GM23338 (cell line): ENCODE measurements at regions not wholly inside any gene's neighbourhood (a gene's known extent, or its start where the extent isn't known, plus 50 kb on each side); places are given as distances from the start of the nearest gene placed in this dataset.
A peak's percentile ranks its signal among the peaks of the same experiment; 100 is the strongest.

Source experiments
- ATAC-seq: fragments of 200-7000 bp; cut with Tn5 transposase; 3 replicates; pipeline ENCODE4 v1.9.1; 2020
- DNase-seq: peaks from one replicate; pipeline ENCODE4 v3.0.0-alpha.2; 2015; ENCODE audit warnings: low spot score
- H2AFZ ChIP-seq: fragments of 200-600 bp; sonication (generic); 2 replicates; pipeline ENCODE4 v1.8.0; 2016; ENCODE audit warnings: antibody characterized with exemption, mild to moderate bottlenecking, moderate library complexity
- H3F3A ChIP-seq: fragments of 200-600 bp; sonication (generic); replicated peaks from 2 replicates; pipeline ENCODE4 v1.8.0; 2017; ENCODE audit warnings: antibody characterized with exemption, mixed run types, low read depth
- H3K27ac ChIP-seq: fragments of 200-600 bp; sonication (generic); 2 replicates; pipeline ENCODE4 v1.6.1; 2016; ENCODE audit warnings: low read depth
- H3K27me3 ChIP-seq: fragments of 200-600 bp; sonication (generic); 2 replicates; pipeline ENCODE4 v1.8.0; 2016; ENCODE audit warnings: mild to moderate bottlenecking, mixed run types, moderate library complexity; ENCODE audit not compliant: insufficient read depth
- H3K36me3 ChIP-seq: fragments of 200-600 bp; sonication (generic); 2 replicates; pipeline ENCODE4 v1.8.0; 2016; ENCODE audit warnings: mild to moderate bottlenecking; ENCODE audit not compliant: insufficient read depth
- H3K4me1 ChIP-seq: fragments of 200-600 bp; sonication (generic); 2 replicates; pipeline ENCODE4 v1.8.0; 2016; ENCODE audit warnings: mild to moderate bottlenecking, moderate library complexity; ENCODE audit not compliant: insufficient read depth
- H3K4me2 ChIP-seq: fragments of 200-600 bp; sonication (generic); 2 replicates; pipeline ENCODE4 v1.7.1; 2017; ENCODE audit warnings: mixed run types
- H3K4me3 ChIP-seq: fragments of 200-600 bp; sonication (generic); 2 replicates; pipeline ENCODE4 v1.6.1; 2016; ENCODE audit warnings: mixed run types
- H3K79me2 ChIP-seq: fragments of 200-600 bp; sonication (generic); replicated peaks from 2 replicates; pipeline ENCODE4 v1.8.0; 2017; ENCODE audit warnings: mild to moderate bottlenecking; ENCODE audit not compliant: insufficient read depth
- H3K9me2 ChIP-seq: fragments of 200-600 bp; sonication (generic); 2 replicates; pipeline ENCODE4 v1.8.0; 2017; ENCODE audit not compliant: insufficient read depth
- H4K20me1 ChIP-seq: fragments of 200-600 bp; sonication (generic); replicated peaks from 2 replicates; pipeline ENCODE4 v1.8.0; 2017; ENCODE audit warnings: mild to moderate bottlenecking; ENCODE audit not compliant: insufficient read depth
- H3K27ac Mint-ChIP-seq: 2 replicates; pipeline ENCODE4 v1.8.0; 2020; ENCODE audit warnings: inconsistent platforms, mild to moderate bottlenecking, moderate library complexity, mixed read lengths
- H3K27me3 Mint-ChIP-seq: 3 replicates; pipeline ENCODE4 v1.8.0; 2022; ENCODE audit warnings: low read depth, mild to moderate bottlenecking, moderate library complexity, mixed read lengths, inconsistent platforms; ENCODE audit not compliant: insufficient read depth, poor library complexity
- H3K36me3 Mint-ChIP-seq: 3 replicates; pipeline ENCODE4 v1.8.0; 2021; ENCODE audit warnings: low read depth, mild to moderate bottlenecking, inconsistent platforms, moderate library complexity, mixed read lengths
- H3K4me1 Mint-ChIP-seq: 3 replicates; pipeline ENCODE4 v1.8.0; 2020; ENCODE audit warnings: mild to moderate bottlenecking, inconsistent platforms, mixed read lengths
- H3K4me3 Mint-ChIP-seq: 3 replicates; pipeline ENCODE4 v1.8.0; 2021; ENCODE audit warnings: moderate library complexity, mild to moderate bottlenecking, inconsistent platforms, mixed read lengths
- H3K9me3 Mint-ChIP-seq: 3 replicates; pipeline ENCODE4 v1.8.0; 2020; ENCODE audit warnings: moderate library complexity, mild to moderate bottlenecking, inconsistent platforms, mixed read lengths
- CREB1 ChIP-seq: fragments of 250-450 bp; sonication (Bioruptor Pico); IDR thresholded peaks from 2 replicates; pipeline ENCODE4 v1.5.0; 2020; ENCODE audit warnings: low read depth, mild to moderate bottlenecking, moderate library complexity
- ETS1 ChIP-seq: IDR thresholded peaks from 2 replicates; pipeline ENCODE4 v1.6.1; 2016; ENCODE audit warnings: antibody characterized with exemption
- EZH2 ChIP-seq: fragments of 200-600 bp; sonication (generic); IDR thresholded peaks from one replicate; pipeline ENCODE4 v1.8.0; 2017; ENCODE audit warnings: antibody characterized with exemption, mild to moderate bottlenecking, low read depth; ENCODE audit not compliant: unreplicated experiment
- EZH2phosphoT487 ChIP-seq: fragments of 200-600 bp; sonication (generic); IDR thresholded peaks from one replicate; pipeline ENCODE4 v1.8.1; 2018; ENCODE audit warnings: antibody characterized with exemption; ENCODE audit not compliant: unreplicated experiment
- NANOG ChIP-seq: IDR thresholded peaks from 2 replicates; pipeline ENCODE4 v1.6.1; 2016; ENCODE audit warnings: antibody characterized with exemption, borderline replicate concordance
- POLR2AphosphoS5 ChIP-seq: IDR thresholded peaks from 2 replicates; pipeline ENCODE4 v1.6.1; 2016; ENCODE audit warnings: antibody characterized with exemption, low read depth
- REST ChIP-seq: IDR thresholded peaks from one replicate; pipeline ENCODE4 v1.6.1; 2018; ENCODE audit warnings: antibody characterized with exemption; ENCODE audit not compliant: unreplicated experiment
- STAT1 ChIP-seq: IDR thresholded peaks from one replicate; pipeline ENCODE4 v1.6.1; 2016; ENCODE audit warnings: antibody characterized with exemption; ENCODE audit not compliant: unreplicated experiment
- ZNF331 ChIP-seq: fragments of 250-450 bp; sonication (Bioruptor Pico); IDR thresholded peaks from 2 replicates; pipeline ENCODE4 v1.5.0; 2020; ENCODE audit warnings: low read depth, mild to moderate bottlenecking, moderate library complexity

GRCh38 chr15:46872981-46873330 lies 844.3 kb upstream of the SEMA6D start:
- TF ChIP-seq ZNF331 (CRISPR knock-in tag), result no peak
- TF ChIP-seq EZH2phosphoT487, result no peak
- TF ChIP-seq POLR2AphosphoS5, result no peak
- TF ChIP-seq NANOG, result no peak
- TF ChIP-seq ETS1, result no peak
- no peak for TF ChIP-seq REST
- no peak for TF ChIP-seq STAT1
- no peak for TF ChIP-seq CREB1
- TF ChIP-seq EZH2, result no peak
- Mint-ChIP-seq H3K36me3 (no peaks in the 10 kb centered on the region), H3K4me1 (peaks cover 3% of the 10 kb centered on the region; the same call in 1 of the 3 replicates), H3K27me3 (peaks cover 2% of the 10 kb centered on the region), H3K9me3 (peaks cover 16% of the 10 kb centered on the region; the same call in 2 of the 3 replicates), H3K27ac (no peak overlapping the region; the same call in 1 of the 2 replicates), H3K4me3 (no peak overlapping the region)
- no peaks in the 10 kb centered on the region for H4K20me1 ChIP-seq
- DNase-seq (no peak), ATAC-seq (no peak)
- 0 out of 2 replicates have a peak overlapping the region, but pooled peaks have one; percentile 48 for H2AFZ ChIP-seq
- H3K27me3 ChIP-seq, result no peaks in the 10 kb centered on the region
- no peaks in the 10 kb centered on the region for H3K9me2 ChIP-seq
- H3K27ac ChIP-seq, result no peak overlapping the region
- H3F3A ChIP-seq, result no peaks in the 10 kb centered on the region
- no peak overlapping the region for H3K4me3 ChIP-seq
- no peak overlapping the region for H3K4me2 ChIP-seq
- H3K4me1 ChIP-seq, result no peaks in the 10 kb centered on the region; the same call in 1 of the 2 replicates
- no peaks in the 10 kb centered on the region for H3K36me3 ChIP-seq
- no peaks in the 10 kb centered on the region for H3K79me2 ChIP-seq

GRCh38 chr15:46879032-46879770 lies 838.1 kb upstream of the SEMA6D start:
- Mint-ChIP-seq H3K4me1 (no peaks in the 10 kb centered on the region), H3K9me3 (peaks cover 41% of the 10 kb centered on the region), H3K27ac (no peak overlapping the region), H3K36me3 (peaks cover 5% of the 10 kb centered on the region; the same call in 2 of the 3 replicates), H3K27me3 (peaks cover 2% of the 10 kb centered on the region), H3K4me3 (no peak overlapping the region)
- no peaks in the 10 kb centered on the region; the same call in 1 of the 2 replicates for H3K9me2 ChIP-seq
- H3K27ac ChIP-seq, result no peak overlapping the region
- ATAC-seq (no peak), DNase-seq (no peak)
- H4K20me1 ChIP-seq, result no peaks in the 10 kb centered on the region
- no peaks in the 10 kb centered on the region for H3K79me2 ChIP-seq
- H3F3A ChIP-seq, result no peaks in the 10 kb centered on the region
- no peaks in the 10 kb centered on the region for H3K27me3 ChIP-seq
- no peak overlapping the region for H2AFZ ChIP-seq
- no peak overlapping the region for H3K4me2 ChIP-seq
- H3K4me3 ChIP-seq, result no peak overlapping the region
- H3K4me1 ChIP-seq, result no peaks in the 10 kb centered on the region
- H3K36me3 ChIP-seq, result no peaks in the 10 kb centered on the region
- TF ChIP-seq ZNF331 (CRISPR knock-in tag) (no peak), REST (no peak), CREB1 (no peak), EZH2 (no peak)
